ENCODE measurements at regions not wholly inside any gene's neighbourhood (a gene's known extent, or its start where the extent isn't known, plus 50 kb on each side); places are given as distances from the start of the nearest gene placed in this dataset.

DNA sequence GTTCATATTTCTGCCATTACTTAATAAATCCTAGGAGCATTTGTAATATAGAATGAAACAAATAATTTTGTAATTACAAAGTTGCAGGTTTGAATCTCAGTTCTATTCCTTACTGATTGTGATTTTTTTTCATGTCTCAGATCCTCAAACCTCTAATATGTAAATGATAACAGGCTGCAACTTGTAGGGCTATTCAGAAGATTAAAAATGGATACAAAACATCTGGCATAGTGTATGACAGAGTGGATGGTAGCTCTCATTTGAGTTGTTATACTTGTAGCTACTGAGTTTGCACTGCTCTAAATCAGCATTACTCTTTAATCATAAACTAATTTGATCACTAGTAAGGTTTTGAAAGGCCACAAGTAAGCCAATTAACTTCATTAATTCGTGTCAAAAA lies 406.3 kb upstream of the MGAT4C start:
- H3K27ac Mint-ChIP-seq: no peak overlapping the region
- Histone ChIP-seq H3K4me1 (ENCODE audit: control insufficient read depth in 2 of 2, insufficient read depth in 2 of 2, low read length in 2 of 2) (no peaks in the 10 kb centered on the region), H2AFZ (ENCODE audit: insufficient read depth, low read depth, low read length, poor library complexity, severe bottlenecking) (no peak overlapping the region), H3K79me2 (ENCODE audit: control insufficient read depth, insufficient read depth, low read length) (no peaks in the 10 kb centered on the region), H3K27ac (ENCODE audit: low read length in 2 of 2) (no peak overlapping the region), H3K9ac (ENCODE audit: low read length) (no peak overlapping the region), H3K36me3 (replicated peaks in 1 of 2; ENCODE audit: control extremely low read depth in 1 of 2, control insufficient read depth in 1 of 2, extremely low read depth in 1 of 2, insufficient read depth in 2 of 2, low read length in 1 of 2) (no peaks in the 10 kb centered on the region), H3K4me2 (replicated peaks; ENCODE audit: low read depth, low read length, poor library complexity, severe bottlenecking) (no peak overlapping the region), H3K9me3 (ENCODE audit: control extremely low read depth in 1 of 3, control insufficient read depth in 2 of 3, insufficient read depth in 1 of 3, low read length in 2 of 3) (no peaks in the 10 kb centered on the region), H3K27me3 (replicated peaks in 1 of 4; ENCODE audit: control extremely low read depth in 1 of 4, control insufficient read depth in 3 of 4, insufficient read depth in 4 of 4, low read length in 3 of 4) (no peaks in the 10 kb centered on the region), H3K4me3 (ENCODE audit: control extremely low read depth in 1 of 5, extremely low read depth in 1 of 5, insufficient read depth in 1 of 5, low read depth in 2 of 5, low read length in 4 of 5) (no peak overlapping the region), H4K20me1 (ENCODE audit: control insufficient read depth, insufficient read depth, low read length, poor library complexity, severe bottlenecking) (no peaks in the 10 kb centered on the region)
- no peaks in the 10 kb centered on the region for H3K9me3 Mint-ChIP-seq (ENCODE audit: insufficient read depth)
- DNase-seq: no peak
- no peak for ATAC-seq (ENCODE audit: low read depth)
- POLR2A ChIA-PET: no interaction called here
- H3K27me3 Mint-ChIP-seq: no peaks in the 10 kb centered on the region
- CTCF ChIA-PET: no interaction called here
- no peak for TF ChIP-seq EZH2 (IDR thresholded peaks at IDR 0.05; ENCODE audit: borderline replicate concordance, insufficient read depth, low read depth, low read length, poor library complexity, severe bottlenecking)
- TF ChIP-seq, protein P1, sequence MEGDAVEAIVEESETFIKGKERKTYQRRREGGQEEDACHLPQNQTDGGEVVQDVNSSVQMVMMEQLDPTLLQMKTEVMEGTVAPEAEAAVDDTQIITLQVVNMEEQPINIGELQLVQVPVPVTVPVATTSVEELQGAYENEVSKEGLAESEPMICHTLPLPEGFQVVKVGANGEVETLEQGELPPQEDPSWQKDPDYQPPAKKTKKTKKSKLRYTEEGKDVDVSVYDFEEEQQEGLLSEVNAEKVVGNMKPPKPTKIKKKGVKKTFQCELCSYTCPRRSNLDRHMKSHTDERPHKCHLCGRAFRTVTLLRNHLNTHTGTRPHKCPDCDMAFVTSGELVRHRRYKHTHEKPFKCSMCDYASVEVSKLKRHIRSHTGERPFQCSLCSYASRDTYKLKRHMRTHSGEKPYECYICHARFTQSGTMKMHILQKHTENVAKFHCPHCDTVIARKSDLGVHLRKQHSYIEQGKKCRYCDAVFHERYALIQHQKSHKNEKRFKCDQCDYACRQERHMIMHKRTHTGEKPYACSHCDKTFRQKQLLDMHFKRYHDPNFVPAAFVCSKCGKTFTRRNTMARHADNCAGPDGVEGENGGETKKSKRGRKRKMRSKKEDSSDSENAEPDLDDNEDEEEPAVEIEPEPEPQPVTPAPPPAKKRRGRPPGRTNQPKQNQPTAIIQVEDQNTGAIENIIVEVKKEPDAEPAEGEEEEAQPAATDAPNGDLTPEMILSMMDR (IDR thresholded peaks at IDR 0.05): no peak
- no peak overlapping the region for H3K4me3 Mint-ChIP-seq
- H3K4me1 Mint-ChIP-seq: no peaks in the 10 kb centered on the region
- intact Hi-C loops (cut with micrococcal nuclease): no loop called here
- WGBS (ENCODE audit: insufficient coverage): no CpG with 5 or more reads among the region's 1 CpG

- H3K4me3 ChIP-seq (ENCODE audit: control extremely low read depth in 1 of 5, extremely low read depth in 1 of 5, insufficient read depth in 1 of 5, low read depth in 2 of 5, low read length in 4 of 5): no peak overlapping the region
- H2AFZ ChIP-seq (ENCODE audit: insufficient read depth, low read depth, low read length, poor library complexity, severe bottlenecking): no peak overlapping the region
- H3K4me3 Mint-ChIP-seq: no peak overlapping the region
- TF ChIP-seq EZH2 (IDR thresholded peaks at IDR 0.05; ENCODE audit: borderline replicate concordance, insufficient read depth, low read depth, low read length, poor library complexity, severe bottlenecking): no peak
- TF ChIP-seq, protein P1 (IDR thresholded peaks at IDR 0.05): no peak
- ATAC-seq (ENCODE audit: low read depth) (no peak), DNase-seq (no peak)
- H4K20me1 ChIP-seq (ENCODE audit: control insufficient read depth, insufficient read depth, low read length, poor library complexity, severe bottlenecking): no peaks in the 10 kb centered on the region
- no peaks in the 10 kb centered on the region for H3K9me3 Mint-ChIP-seq (ENCODE audit: insufficient read depth)
- CTCF ChIA-PET: no interaction called here
- H3K4me2 ChIP-seq (replicated peaks; ENCODE audit: low read depth, low read length, poor library complexity, severe bottlenecking): no peak overlapping the region
- no peak overlapping the region for H3K27ac Mint-ChIP-seq
- H3K9ac ChIP-seq (ENCODE audit: low read length): no peak overlapping the region
- POLR2A ChIA-PET: no interaction called here
- H3K27me3 Mint-ChIP-seq: no peaks in the 10 kb centered on the region
- no peaks in the 10 kb centered on the region for H3K4me1 ChIP-seq (ENCODE audit: control insufficient read depth in 2 of 2, insufficient read depth in 2 of 2, low read length in 2 of 2)
- H3K36me3 ChIP-seq (replicated peaks in 1 of 2; ENCODE audit: control extremely low read depth in 1 of 2, control insufficient read depth in 1 of 2, extremely low read depth in 1 of 2, insufficient read depth in 2 of 2, low read length in 1 of 2): no peaks in the 10 kb centered on the region
- H3K9me3 ChIP-seq (ENCODE audit: control extremely low read depth in 1 of 3, control insufficient read depth in 2 of 3, insufficient read depth in 1 of 3, low read length in 2 of 3): no peaks in the 10 kb centered on the region
- H3K79me2 ChIP-seq (ENCODE audit: control insufficient read depth, insufficient read depth, low read length): no peaks in the 10 kb centered on the region
- H3K27ac ChIP-seq (ENCODE audit: low read length in 2 of 2): no peak overlapping the region
- intact Hi-C loops (cut with micrococcal nuclease): no loop called here
- no peaks in the 10 kb centered on the region for H3K27me3 ChIP-seq (replicated peaks in 1 of 4; ENCODE audit: control extremely low read depth in 1 of 4, control insufficient read depth in 3 of 4, insufficient read depth in 4 of 4, low read length in 3 of 4)
- H3K4me1 Mint-ChIP-seq: no peaks in the 10 kb centered on the region
- no CpG with 5 or more reads among the region's 1 CpG for WGBS (ENCODE audit: insufficient coverage)
These were observed 404.4 kb upstream of the MGAT4C start for GRCh38 chr12:86660488-86661147.

Measured in B cell (primary cell).